ENCODE measurements at regions not wholly inside any gene's neighbourhood (a gene's known extent, or its start where the extent isn't known, plus 50 kb on each side); places are given as distances from the start of the nearest gene placed in this dataset.

GRCh38 chr14:52124791-52125684, 56.2 kb upstream of the NID2 start:
- TF ChIP-seq, protein P1, sequence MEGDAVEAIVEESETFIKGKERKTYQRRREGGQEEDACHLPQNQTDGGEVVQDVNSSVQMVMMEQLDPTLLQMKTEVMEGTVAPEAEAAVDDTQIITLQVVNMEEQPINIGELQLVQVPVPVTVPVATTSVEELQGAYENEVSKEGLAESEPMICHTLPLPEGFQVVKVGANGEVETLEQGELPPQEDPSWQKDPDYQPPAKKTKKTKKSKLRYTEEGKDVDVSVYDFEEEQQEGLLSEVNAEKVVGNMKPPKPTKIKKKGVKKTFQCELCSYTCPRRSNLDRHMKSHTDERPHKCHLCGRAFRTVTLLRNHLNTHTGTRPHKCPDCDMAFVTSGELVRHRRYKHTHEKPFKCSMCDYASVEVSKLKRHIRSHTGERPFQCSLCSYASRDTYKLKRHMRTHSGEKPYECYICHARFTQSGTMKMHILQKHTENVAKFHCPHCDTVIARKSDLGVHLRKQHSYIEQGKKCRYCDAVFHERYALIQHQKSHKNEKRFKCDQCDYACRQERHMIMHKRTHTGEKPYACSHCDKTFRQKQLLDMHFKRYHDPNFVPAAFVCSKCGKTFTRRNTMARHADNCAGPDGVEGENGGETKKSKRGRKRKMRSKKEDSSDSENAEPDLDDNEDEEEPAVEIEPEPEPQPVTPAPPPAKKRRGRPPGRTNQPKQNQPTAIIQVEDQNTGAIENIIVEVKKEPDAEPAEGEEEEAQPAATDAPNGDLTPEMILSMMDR (IDR thresholded peaks at IDR 0.05) = no peak
- no peak for TF ChIP-seq POLR2A (IDR thresholded peaks at IDR 0.05)

Measured in suprapubic skin (tissue), 3 donors.